GM19372 (cell line): ENCODE measurements at regions not wholly inside any gene's neighbourhood (a gene's known extent, or its start where the extent isn't known, plus 50 kb on each side); places are given as distances from the start of the nearest gene placed in this dataset.

Experiments used
- ATAC-seq: cut with Tn5 transposase; IDR thresholded peaks from one replicate; pipeline ENCODE4 v1.9.1; 2021; ENCODE audit warnings: mild to moderate bottlenecking, low read depth, moderate library complexity; ENCODE audit not compliant: unreplicated experiment

DNA sequence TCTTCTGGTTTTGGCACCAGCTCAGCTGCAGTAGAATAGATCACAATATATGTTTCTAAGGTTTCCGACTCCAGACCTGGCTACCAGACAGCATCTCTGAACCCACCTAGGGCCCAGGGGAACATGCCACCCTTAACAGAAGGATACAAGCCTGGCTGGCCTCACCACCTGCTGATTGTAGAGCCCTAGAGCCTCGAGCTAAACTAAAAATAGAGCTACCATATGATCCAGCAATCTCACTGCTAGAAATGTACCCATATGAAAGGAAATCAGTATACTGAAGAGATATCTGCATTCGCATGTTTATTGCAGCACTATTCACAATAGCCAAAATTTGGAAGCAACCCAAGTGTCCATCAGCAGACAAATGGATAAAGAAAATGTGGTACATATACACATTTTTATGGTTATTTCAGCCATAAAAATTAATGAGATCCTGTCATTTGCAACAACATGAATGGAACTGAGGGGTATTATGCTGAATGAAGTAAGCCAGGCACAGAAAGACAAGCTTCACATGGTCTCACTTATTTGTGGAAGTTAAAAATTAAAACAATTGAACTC lies 242.4 kb upstream of the SLC39A10 start:
- no peak for ATAC-seq

DNA sequence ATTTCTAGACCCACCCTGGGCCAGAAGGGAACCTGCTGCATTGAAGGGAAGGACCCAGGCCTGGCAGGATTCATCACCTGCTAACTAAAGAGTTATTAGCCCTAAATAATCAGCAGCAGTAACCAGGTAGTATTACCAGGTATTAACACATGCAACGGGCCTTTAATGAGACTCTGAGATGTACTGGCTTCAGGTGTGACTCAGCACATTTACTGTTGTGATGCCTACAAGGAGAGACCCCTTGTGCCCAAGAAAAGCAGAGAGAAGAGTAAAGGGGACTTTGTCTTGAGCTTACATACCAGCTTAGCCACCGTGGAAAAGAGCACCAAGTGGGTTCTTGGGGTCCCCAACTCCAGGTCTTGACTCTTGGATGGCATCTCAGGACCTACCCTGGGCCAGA lies 243.1 kb upstream of the SLC39A10 start:
- ATAC-seq: no peak

DNA sequence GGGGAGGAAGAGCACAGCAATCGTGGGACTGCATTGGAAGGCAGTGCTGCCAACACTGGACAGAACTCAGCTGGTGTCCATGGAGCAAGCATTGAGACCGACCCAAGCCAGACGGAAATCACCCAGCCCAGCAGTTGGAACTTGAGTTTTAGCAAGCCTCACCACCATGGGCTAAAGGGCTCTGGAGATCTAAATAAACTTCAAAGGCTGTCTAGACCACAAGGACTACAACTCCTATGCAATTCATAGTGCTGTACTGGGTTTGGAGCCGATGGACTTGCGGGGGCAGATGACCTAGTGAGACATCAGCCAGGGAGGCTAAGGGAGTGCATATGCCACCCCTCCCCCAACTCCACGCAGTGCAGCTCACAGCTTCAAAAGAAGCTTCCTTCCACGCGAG lies 243.6 kb upstream of the SLC39A10 start:
- no peak for ATAC-seq

- no peak for ATAC-seq
These were observed 245.8 kb upstream of the SLC39A10 start for GRCh38 chr2:195411219-195411687.

DNA sequence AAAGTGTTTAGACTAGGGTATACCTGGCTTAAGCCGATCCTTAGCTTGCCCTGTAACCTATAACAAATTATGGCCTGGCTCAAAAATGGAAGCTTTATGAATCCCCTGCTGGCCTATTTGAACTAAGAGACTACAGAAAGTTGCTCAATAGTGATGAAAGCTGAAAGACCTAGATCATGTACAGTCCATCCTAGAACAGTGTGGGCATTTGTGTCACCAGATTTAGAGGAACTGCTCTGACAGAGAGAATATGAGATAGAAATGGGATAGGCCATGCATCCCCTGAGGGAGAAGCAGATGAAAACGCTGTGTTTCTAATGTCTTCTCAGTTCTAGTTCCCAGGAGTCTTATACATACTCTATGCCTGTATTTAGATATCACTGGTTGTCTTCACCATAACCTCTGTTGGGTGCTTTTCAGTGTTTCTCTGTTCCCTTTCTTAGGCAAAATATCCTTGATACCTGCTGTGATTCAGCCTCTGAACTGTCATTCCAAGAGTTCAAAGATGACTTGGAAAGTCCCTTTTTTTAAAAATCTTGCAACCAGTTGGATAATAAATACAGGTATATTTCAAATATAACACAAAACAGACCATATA lies 246.9 kb upstream of the SLC39A10 start:
- ATAC-seq: no peak

GRCh38 chr2:195408811-195409210 lies 248.2 kb upstream of the SLC39A10 start:
- no peak for ATAC-seq

DNA sequence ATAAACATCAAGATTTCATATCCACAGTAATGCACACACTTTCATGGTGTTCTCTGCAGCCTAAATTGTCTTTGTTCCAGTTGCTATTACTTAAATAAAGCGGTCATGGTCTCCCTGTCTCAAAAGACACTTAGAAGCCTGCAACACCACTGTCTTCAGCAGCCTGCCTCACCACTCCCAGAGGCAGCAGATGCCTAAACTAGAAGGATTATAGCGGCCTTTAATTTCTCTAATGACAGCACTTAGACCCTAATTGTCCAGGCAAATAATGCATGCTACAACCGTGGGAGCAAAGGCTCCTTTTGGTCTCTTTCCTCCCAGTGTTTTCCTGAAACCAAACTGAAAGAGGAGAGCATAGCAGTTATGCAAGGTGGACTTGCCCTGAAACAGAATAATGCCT lies 248.8 kb upstream of the SLC39A10 start:
- no peak for ATAC-seq

DNA sequence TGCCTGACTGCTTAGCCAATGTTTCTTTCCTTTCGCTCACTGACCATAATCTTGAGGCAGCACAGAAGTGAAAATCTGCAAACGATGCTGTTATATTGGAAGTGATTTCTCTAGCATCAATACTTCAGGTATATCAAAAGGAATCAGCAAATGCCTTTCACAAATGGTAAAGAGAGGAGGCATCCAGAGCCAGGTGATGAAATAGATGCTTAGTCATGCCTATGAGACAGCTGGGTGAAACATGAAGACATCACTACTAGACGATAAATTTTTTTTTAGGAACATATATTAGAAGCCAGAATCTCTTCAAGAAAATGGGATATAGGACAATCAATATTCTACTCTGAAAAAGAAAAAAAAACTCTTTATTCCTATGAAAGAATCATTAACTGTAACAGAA lies 249.2 kb upstream of the SLC39A10 start:
- no peak for ATAC-seq

GRCh38 chr2:195406886-195407603 lies 250.0 kb upstream of the SLC39A10 start:
- ATAC-seq: no peak

DNA sequence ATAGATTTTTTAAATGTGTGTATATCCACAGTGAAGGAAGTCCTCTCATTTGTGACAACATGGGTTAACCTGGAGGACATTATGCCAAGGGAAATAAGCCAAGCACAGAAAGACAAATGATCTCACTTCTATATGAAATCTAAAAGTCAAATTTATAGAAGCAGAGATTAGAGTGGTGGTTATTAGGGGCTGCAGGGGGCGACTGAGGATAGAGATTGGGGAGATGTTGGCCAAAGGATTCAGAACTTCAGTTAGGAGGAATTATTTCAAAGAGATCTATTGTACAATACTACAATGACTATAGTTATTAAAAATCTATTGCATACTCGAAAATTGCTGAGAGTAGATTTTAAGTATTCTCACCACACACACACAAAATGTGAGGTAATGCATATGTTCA lies 252.4 kb upstream of the SLC39A10 start:
- ATAC-seq: no peak

GRCh38 chr2:195396479-195396878 lies 260.5 kb upstream of the SLC39A10 start:
- no peak for ATAC-seq

GRCh38 chr2:195395362-195395761 lies 261.7 kb upstream of the SLC39A10 start:
- no peak for ATAC-seq

- ATAC-seq: peak; percentile 53
These were observed 264.3 kb upstream of the SLC39A10 start for GRCh38 chr2:195392446-195393336.

- ATAC-seq: no peak
These were observed 266.2 kb upstream of the SLC39A10 start for GRCh38 chr2:195390686-195391321.

- no peak for ATAC-seq
These were observed 269.0 kb upstream of the SLC39A10 start for GRCh38 chr2:195388028-195388427.

DNA sequence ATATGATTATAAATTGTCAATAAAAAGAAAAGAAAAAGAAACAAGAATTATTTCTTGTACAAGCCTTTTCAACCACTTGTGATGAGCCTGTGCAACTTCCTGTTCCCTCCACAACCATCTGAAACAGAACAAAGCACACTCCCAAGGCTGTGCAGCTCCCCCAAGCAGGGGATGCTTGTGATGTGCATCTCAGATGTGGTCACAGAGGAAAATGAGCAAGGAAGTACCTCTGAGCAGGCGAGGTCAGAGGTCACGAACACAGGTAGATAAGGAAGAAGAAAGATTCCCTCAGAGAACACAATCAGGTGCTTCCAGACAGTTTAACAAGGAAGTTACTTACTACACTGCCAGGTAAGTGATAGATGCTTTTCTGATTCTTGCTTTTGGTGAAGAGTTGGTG lies 274.8 kb upstream of the SLC39A10 start:
- peak; percentile 62 for ATAC-seq

- no peak for ATAC-seq
These were observed 286.7 kb upstream of the SLC39A10 start for GRCh38 chr2:195370167-195370943.

- no peak for ATAC-seq
These were observed 287.8 kb upstream of the SLC39A10 start for GRCh38 chr2:195369218-195369587.

GRCh38 chr2:195368249-195369217 lies 288.5 kb upstream of the SLC39A10 start:
- ATAC-seq: peak; percentile 58
